Activated naive CD4-positive, alpha-beta T cell treated with anti-CD3 and anti-CD28 coated beads, Interleukin-2, amount 10 ng/mL, durations not matched to agents 7 days and 5 days (primary cell): ENCODE measurements at regions not wholly inside any gene's neighbourhood (a gene's known extent, or its start where the extent isn't known, plus 50 kb on each side); places are given as distances from the start of the nearest gene placed in this dataset.

Experiments
- CTCF ChIA-PET: fragments of 350-600 bp; sonication (Branson Sonifier 250); formaldehyde crosslinking; loops from one replicate; lab custom pipeline; 2021; ENCODE audit warnings: antibody characterized with exemption; lab: Charles Lee
- DNase-seq: peaks from one replicate; pipeline ENCODE4 v3.0.0-alpha.2; 2020
- H3K27ac Mint-ChIP-seq: one replicate; pipeline ENCODE4 v1.8.0; 2021; ENCODE audit warnings: mild to moderate bottlenecking, moderate library complexity, mixed read lengths
- H3K27me3 Mint-ChIP-seq: one replicate; pipeline ENCODE4 v1.8.0; 2021; ENCODE audit warnings: mild to moderate bottlenecking, mixed read lengths
- H3K36me3 Mint-ChIP-seq: one replicate; pipeline ENCODE4 v1.8.0; 2021; ENCODE audit warnings: mixed read lengths
- H3K4me1 Mint-ChIP-seq: one replicate; pipeline ENCODE4 v1.8.0; 2021; ENCODE audit warnings: mixed read lengths
- H3K4me3 Mint-ChIP-seq: one replicate; pipeline ENCODE4 v1.8.0; 2021; ENCODE audit warnings: mild to moderate bottlenecking, moderate library complexity, mixed read lengths
- H3K9me3 Mint-ChIP-seq: one replicate; pipeline ENCODE4 v1.8.0; 2021; ENCODE audit warnings: mixed read lengths

- H3K4me3 Mint-ChIP-seq: no peak overlapping the region
- no peaks in the 10 kb centered on the region for H3K9me3 Mint-ChIP-seq
- DNase-seq: no peak
- H3K4me1 Mint-ChIP-seq: no peaks in the 10 kb centered on the region
- no peak overlapping the region for H3K27ac Mint-ChIP-seq
- CTCF ChIA-PET: interaction anchor here (1.1 to 1.3 kb wide), 2 partner anchors 15 to 264 kb away, joined by 3 read pairs; no protein-coding TSS in a partner anchor
- no peaks in the 10 kb centered on the region for H3K36me3 Mint-ChIP-seq
- H3K27me3 Mint-ChIP-seq: no peaks in the 10 kb centered on the region
Measured at GRCh38 chr12:111287125-111287900, 81.6 kb downstream of the PHETA1 start.

- H3K36me3 Mint-ChIP-seq: no peaks in the 10 kb centered on the region
- no peaks in the 10 kb centered on the region for H3K27me3 Mint-ChIP-seq
- CTCF ChIA-PET: interaction anchor here (1.3 kb wide), 1 partner anchor 13 kb away, joined by 5 read pairs; no protein-coding TSS in a partner anchor
- DNase-seq: no peak
- H3K4me1 Mint-ChIP-seq: no peaks in the 10 kb centered on the region
- no peak overlapping the region for H3K27ac Mint-ChIP-seq
- H3K9me3 Mint-ChIP-seq: peaks cover 15% of the 10 kb centered on the region
- no peak overlapping the region for H3K4me3 Mint-ChIP-seq
Measured at GRCh38 chr12:111285200-111285599, 83.7 kb downstream of the PHETA1 start.

GRCh38 chr12:111284709-111285108, 84.2 kb downstream of the PHETA1 start:
- no peaks in the 10 kb centered on the region for H3K27me3 Mint-ChIP-seq
- peaks cover 15% of the 10 kb centered on the region for H3K9me3 Mint-ChIP-seq
- no peaks in the 10 kb centered on the region for H3K36me3 Mint-ChIP-seq
- no peaks in the 10 kb centered on the region for H3K4me1 Mint-ChIP-seq
- no peak for DNase-seq
- CTCF ChIA-PET: interaction anchor here (1.3 kb wide), 1 partner anchor 12 kb away, joined by 5 read pairs; no protein-coding TSS in a partner anchor
- no peak overlapping the region for H3K27ac Mint-ChIP-seq
- no peak overlapping the region for H3K4me3 Mint-ChIP-seq

GRCh38 chr12:111283966-111284365, 84.9 kb downstream of the PHETA1 start:
- Mint-ChIP-seq H3K27ac (no peak overlapping the region), H3K4me1 (no peaks in the 10 kb centered on the region), H3K27me3 (no peaks in the 10 kb centered on the region), H3K36me3 (no peaks in the 10 kb centered on the region), H3K9me3 (peaks cover 15% of the 10 kb centered on the region), H3K4me3 (no peak overlapping the region)
- CTCF ChIA-PET: interaction anchor here (1.3 kb wide), 1 partner anchor 12 kb away, joined by 5 read pairs; no protein-coding TSS in a partner anchor
- no peak for DNase-seq

- Mint-ChIP-seq H3K27me3 (no peaks in the 10 kb centered on the region), H3K27ac (no peak overlapping the region), H3K9me3 (peaks cover 15% of the 10 kb centered on the region), H3K36me3 (no peaks in the 10 kb centered on the region), H3K4me1 (no peaks in the 10 kb centered on the region), H3K4me3 (no peak overlapping the region)
- DNase-seq: no peak
- CTCF ChIA-PET: no interaction called here
Measured at GRCh38 chr12:111283521-111283920, 85.4 kb downstream of the PHETA1 start.

GRCh38 chr12:111277570-111277969, 91.3 kb downstream of the PHETA1 start:
- no peak for DNase-seq
- Mint-ChIP-seq H3K27me3 (no peaks in the 10 kb centered on the region), H3K4me3 (no peak overlapping the region), H3K4me1 (peaks cover 3% of the 10 kb centered on the region), H3K36me3 (no peaks in the 10 kb centered on the region), H3K27ac (no peak overlapping the region), H3K9me3 (peaks cover 15% of the 10 kb centered on the region)
- CTCF ChIA-PET: no interaction called here

- Mint-ChIP-seq H3K4me1 (peaks cover 10% of the 10 kb centered on the region), H3K27ac (no peak overlapping the region), H3K27me3 (no peaks in the 10 kb centered on the region), H3K36me3 (no peaks in the 10 kb centered on the region), H3K4me3 (no peak overlapping the region), H3K9me3 (peaks cover 7% of the 10 kb centered on the region)
- CTCF ChIA-PET: interaction anchor here (0.9 to 5.6 kb wide), 2 partner anchors 8 to 23 kb away, joined by 3 to 21 read pairs; no protein-coding TSS in a partner anchor
- no peak for DNase-seq
Measured at GRCh38 chr12:111276146-111276545, 92.7 kb downstream of the PHETA1 start.

- DNase-seq: no peak
- Mint-ChIP-seq H3K27me3 (peaks cover 6% of the 10 kb centered on the region), H3K9me3 (no peaks in the 10 kb centered on the region), H3K4me1 (peaks cover 10% of the 10 kb centered on the region), H3K27ac (no peak overlapping the region), H3K4me3 (no peak overlapping the region), H3K36me3 (no peaks in the 10 kb centered on the region)
- CTCF ChIA-PET: interaction anchor here (5.6 kb wide), 1 partner anchor 24 kb away, joined by 21 read pairs; no protein-coding TSS in a partner anchor
Measured at GRCh38 chr12:111275308-111275707, 93.6 kb downstream of the PHETA1 start.

- Mint-ChIP-seq H3K9me3 (no peaks in the 10 kb centered on the region), H3K4me3 (no peak overlapping the region), H3K27me3 (peaks cover 7% of the 10 kb centered on the region), H3K36me3 (no peaks in the 10 kb centered on the region), H3K4me1 (peaks cover 10% of the 10 kb centered on the region), H3K27ac (no peak overlapping the region)
- CTCF ChIA-PET: interaction anchor here (5.6 kb wide), 1 partner anchor 25 kb away, joined by 21 read pairs; no protein-coding TSS in a partner anchor
- no peak for DNase-seq
Measured at GRCh38 chr12:111274777-111275176, 94.1 kb downstream of the PHETA1 start.

GRCh38 chr12:111271674-111272418, 97.0 kb downstream of the PHETA1 start:
- peaks cover 10% of the 10 kb centered on the region for H3K4me1 Mint-ChIP-seq
- no peak overlapping the region for H3K27ac Mint-ChIP-seq
- H3K36me3 Mint-ChIP-seq: no peaks in the 10 kb centered on the region
- H3K27me3 Mint-ChIP-seq: peaks cover 7% of the 10 kb centered on the region
- CTCF ChIA-PET: interaction anchor here (0.8 to 5.6 kb wide), 8 partner anchors 13 to 376 kb away, joined by 3 to 21 read pairs (median 3); no protein-coding TSS in a partner anchor
- H3K9me3 Mint-ChIP-seq: no peaks in the 10 kb centered on the region
- DNase-seq: no peak
- no peak overlapping the region for H3K4me3 Mint-ChIP-seq

- peaks cover 10% of the 10 kb centered on the region for H3K4me1 Mint-ChIP-seq
- no peaks in the 10 kb centered on the region for H3K36me3 Mint-ChIP-seq
- DNase-seq: no peak
- no peak overlapping the region for H3K4me3 Mint-ChIP-seq
- no peak overlapping the region for H3K27ac Mint-ChIP-seq
- no peaks in the 10 kb centered on the region for H3K9me3 Mint-ChIP-seq
- CTCF ChIA-PET: interaction anchor here (2.2 kb wide), 1 partner anchor 247 kb away, joined by 6 read pairs; no protein-coding TSS in a partner anchor
- peaks cover 7% of the 10 kb centered on the region for H3K27me3 Mint-ChIP-seq
Measured at GRCh38 chr12:111270774-111271173, 98.1 kb downstream of the PHETA1 start.

GRCh38 chr12:111270239-111270638, 98.7 kb downstream of the PHETA1 start:
- CTCF ChIA-PET: no interaction called here

GRCh38 chr12:111269718-111270117, 99.2 kb downstream of the PHETA1 start:
- Mint-ChIP-seq H3K36me3 (no peaks in the 10 kb centered on the region), H3K27ac (no peak overlapping the region), H3K9me3 (no peaks in the 10 kb centered on the region), H3K27me3 (peaks cover 7% of the 10 kb centered on the region), H3K4me1 (peaks cover 10% of the 10 kb centered on the region), H3K4me3 (no peak overlapping the region)
- CTCF ChIA-PET: no interaction called here
- DNase-seq: no peak

More at GRCh38 chr12:111270239-111270638, 98.7 kb downstream of the PHETA1 start:
- no peaks in the 10 kb centered on the region for H3K36me3 Mint-ChIP-seq
- H3K4me1 Mint-ChIP-seq: peaks cover 10% of the 10 kb centered on the region
- peaks cover 7% of the 10 kb centered on the region for H3K27me3 Mint-ChIP-seq
- H3K9me3 Mint-ChIP-seq: no peaks in the 10 kb centered on the region
- no peak for DNase-seq
- no peak overlapping the region for H3K27ac Mint-ChIP-seq
- H3K4me3 Mint-ChIP-seq: no peak overlapping the region
